GM21360 (cell line): ENCODE measurements at regions not wholly inside any gene's neighbourhood (a gene's known extent, or its start where the extent isn't known, plus 50 kb on each side); places are given as distances from the start of the nearest gene placed in this dataset.
"Not testable (repeated sequence)": the region's sequence is repeated elsewhere in the genome, so short reads cannot be mapped to it uniquely, and the experiment has no call there.

ENCODE experiments used
- ATAC-seq: cut with Tn5 transposase; IDR thresholded peaks from one replicate; pipeline ENCODE4 v1.9.1; 2021; ENCODE audit warnings: mild to moderate bottlenecking, moderate library complexity; ENCODE audit not compliant: unreplicated experiment

GRCh38 chr6:168863467-168863866, 390.2 kb downstream of the THBS2 start:
- no peak for ATAC-seq

GRCh38 chr6:168862346-168862980, 391.2 kb downstream of the THBS2 start:
- ATAC-seq: no peak

- ATAC-seq: no peak
These were observed 392.7 kb downstream of the THBS2 start for GRCh38 chr6:168860987-168861386.

DNA sequence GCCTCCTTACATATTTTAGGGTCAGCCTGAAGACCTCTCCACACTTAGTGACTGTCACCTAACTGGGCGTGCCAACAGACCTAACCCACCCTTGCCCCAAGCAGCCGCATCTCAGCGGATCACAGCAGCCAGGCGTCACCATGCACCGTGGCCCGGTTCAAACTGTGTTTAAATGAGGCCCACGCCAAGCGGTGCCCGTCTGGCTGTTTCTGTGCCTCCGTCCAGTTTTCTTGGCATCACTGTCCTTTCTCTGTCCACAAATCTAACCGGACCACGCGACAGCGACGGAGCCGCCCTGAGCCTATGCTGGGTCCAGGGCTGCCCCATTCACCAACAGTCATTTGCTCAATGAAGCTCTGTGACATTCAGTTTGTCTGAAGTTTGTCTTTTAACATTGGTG, 393.3 kb downstream of the THBS2 start:
- no peak for ATAC-seq

DNA sequence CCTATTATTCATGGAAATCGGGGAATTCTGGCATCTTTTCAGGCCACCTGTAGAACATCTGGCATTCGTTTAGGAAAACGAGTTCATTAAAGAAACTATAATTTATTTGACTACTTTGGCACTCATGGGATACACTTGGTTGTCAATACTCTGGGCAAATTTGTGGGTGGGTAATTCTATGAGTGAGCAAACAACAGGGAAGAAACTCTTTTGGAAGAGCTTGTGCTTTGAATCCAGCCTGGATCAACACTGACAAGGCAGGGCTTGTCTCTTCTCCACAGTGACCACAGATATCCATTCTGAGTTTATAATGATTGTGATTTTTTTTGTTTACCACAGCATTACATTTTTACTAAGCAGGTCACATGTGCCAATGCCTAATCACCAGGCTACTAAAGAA, 394.7 kb downstream of the THBS2 start:
- no peak for ATAC-seq

- ATAC-seq: no peak
These were observed 396.7 kb downstream of the THBS2 start for GRCh38 chr6:168856914-168857313.

DNA sequence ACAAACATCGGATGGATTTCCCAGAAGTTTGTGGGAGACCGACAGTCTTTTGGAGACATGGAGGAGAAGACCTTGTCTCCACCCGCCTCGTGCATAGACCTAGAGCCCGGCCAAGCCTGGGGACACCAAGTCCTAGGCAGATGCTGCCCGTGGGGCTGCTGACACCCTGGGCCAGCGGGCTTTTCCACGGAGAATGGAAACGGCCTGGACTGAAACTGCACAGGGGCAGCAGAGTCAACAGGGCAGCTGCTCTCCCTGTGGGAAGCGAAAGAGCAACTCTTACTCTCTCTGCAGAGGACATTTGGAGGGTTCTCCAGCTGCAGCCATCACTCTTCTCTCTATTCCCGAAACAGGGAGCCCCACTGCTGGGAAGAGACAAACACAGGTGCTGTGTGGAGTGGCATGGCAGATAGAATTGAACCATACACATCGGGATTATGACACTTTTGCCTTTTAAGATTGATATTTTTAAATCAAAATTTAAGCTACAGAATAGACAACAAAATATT, 401.2 kb downstream of the THBS2 start:
- no peak for ATAC-seq

- no peak for ATAC-seq
These were observed 401.9 kb downstream of the THBS2 start for GRCh38 chr6:168851460-168852375.

DNA sequence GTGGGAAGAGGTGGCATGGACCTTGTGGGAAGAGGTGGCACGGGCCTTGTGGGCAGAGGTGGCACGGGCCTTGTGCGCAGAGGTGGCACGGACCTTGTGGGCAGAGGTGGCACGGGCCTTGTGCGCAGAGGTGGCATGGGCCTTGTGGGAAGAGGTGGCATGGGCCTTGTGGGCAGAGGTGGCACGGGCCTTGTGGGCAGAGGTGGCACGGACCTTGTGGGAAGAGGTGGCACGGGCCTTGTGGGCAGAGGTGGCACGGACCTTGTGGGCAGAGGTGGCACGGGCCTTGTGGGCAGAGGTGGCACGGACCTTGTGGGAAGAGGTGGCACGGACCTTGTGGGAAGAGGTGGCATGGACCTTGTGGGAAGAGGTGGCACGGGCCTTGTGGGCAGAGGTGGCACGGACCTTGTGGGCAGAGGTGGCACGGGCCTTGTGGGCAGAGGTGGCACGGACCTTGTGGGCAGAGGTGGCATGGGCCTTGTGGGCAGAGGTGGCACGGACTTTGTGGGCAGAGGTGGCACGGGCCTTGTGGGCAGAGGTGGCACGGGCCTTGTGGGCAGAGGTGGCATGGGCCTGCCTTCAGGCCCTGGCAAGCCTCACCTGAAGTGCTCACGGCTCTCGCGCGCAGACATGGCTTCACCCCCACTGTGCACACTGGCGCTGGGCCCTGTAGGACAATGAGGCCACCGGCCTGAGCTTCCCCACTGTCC, 403.5 kb downstream of the THBS2 start:
- ATAC-seq: not testable (repeated sequence)

- ATAC-seq: no peak
These were observed 404.2 kb downstream of the THBS2 start for GRCh38 chr6:168849459-168849858.

GRCh38 chr6:168848797-168849196, 404.8 kb downstream of the THBS2 start:
- no peak for ATAC-seq

- no peak for ATAC-seq
These were observed 404.0 kb downstream of the SMOC2 start for GRCh38 chr6:168844821-168845609.

DNA sequence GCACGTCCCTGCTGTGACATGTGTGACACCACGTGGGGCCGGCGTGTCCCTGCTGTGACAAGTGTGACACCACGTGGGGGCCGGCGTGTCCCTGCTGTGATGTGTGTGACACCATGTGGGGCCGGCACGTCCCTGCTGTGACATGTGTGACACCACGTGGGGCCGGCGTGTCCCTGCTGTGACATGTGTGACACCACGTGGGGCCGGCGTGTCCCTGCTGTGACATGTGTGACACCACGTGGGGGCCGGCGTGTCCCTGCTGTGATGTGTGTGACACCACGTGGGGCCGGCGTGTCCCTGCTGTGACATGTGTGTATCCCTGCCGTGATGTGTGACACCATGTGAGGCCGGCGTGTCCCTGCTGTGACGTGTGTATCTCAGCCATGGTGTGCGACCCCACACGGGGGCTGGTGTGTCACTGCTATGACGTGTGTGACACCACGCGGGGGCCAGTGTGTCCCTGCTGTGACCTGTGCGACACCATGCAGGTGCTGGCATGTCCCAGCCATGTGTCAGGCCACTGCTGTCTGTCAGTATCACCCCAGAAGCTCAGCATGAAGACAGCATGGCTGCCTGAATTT, 401.7 kb downstream of the SMOC2 start:
- not testable (repeated sequence) for ATAC-seq

- ATAC-seq: no peak
These were observed 400.8 kb downstream of the SMOC2 start for GRCh38 chr6:168841609-168842278.

GRCh38 chr6:168840932-168841331, 399.9 kb downstream of the SMOC2 start:
- ATAC-seq: not testable (repeated sequence)

DNA sequence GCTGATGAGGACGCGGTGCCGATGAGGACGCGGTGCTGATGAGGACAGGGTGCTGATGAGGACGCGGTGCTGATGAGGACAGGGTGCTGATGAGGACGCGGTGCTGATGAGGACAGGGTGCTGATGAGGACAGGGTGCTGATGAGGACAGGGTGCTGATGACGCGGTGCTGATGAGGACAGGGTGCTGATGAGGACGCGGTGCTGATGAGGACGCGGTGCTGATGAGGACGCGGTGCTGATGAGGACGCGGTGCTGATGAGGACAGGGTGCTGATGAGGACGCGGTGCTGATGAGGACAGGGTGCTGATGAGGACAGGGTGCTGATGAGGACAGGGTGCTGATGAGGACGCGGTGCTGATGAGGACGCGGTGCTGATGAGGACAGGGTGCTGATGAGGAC, 399.3 kb downstream of the SMOC2 start:
- ATAC-seq: not testable (repeated sequence)

- no peak for ATAC-seq
These were observed 397.0 kb downstream of the SMOC2 start for GRCh38 chr6:168838037-168838399.

GRCh38 chr6:168837254-168838036, 396.5 kb downstream of the SMOC2 start:
- no peak for ATAC-seq

- no peak for ATAC-seq
These were observed 395.0 kb downstream of the SMOC2 start for GRCh38 chr6:168835991-168836390.
